ENCODE measurements at regions not wholly inside any gene's neighbourhood (a gene's known extent, or its start where the extent isn't known, plus 50 kb on each side); places are given as distances from the start of the nearest gene placed in this dataset.

GRCh38 chr6:24016857-24017256 lies 109.2 kb upstream of the NRSN1 start:
- Histone ChIP-seq H3K27me3 (ENCODE audit: control insufficient read depth, insufficient read depth, low read length) (no peaks in the 10 kb centered on the region), H3K4me3 (ENCODE audit: low read depth, low read length) (no peak overlapping the region), H3K36me3 (ENCODE audit: control insufficient read depth, insufficient read depth, low read length) (no peaks in the 10 kb centered on the region)
- no peak for TF ChIP-seq CTCF (IDR thresholded peaks at IDR 0.05; ENCODE audit: insufficient read depth, low read length, poor library complexity, severe bottlenecking)
- no peak for DNase-seq (ENCODE audit: low read depth)

GRCh38 chr6:24019393-24019792 lies 106.6 kb upstream of the NRSN1 start:
- no peak for TF ChIP-seq CTCF (IDR thresholded peaks at IDR 0.05; ENCODE audit: insufficient read depth, low read length, poor library complexity, severe bottlenecking)
- no peaks in the 10 kb centered on the region for H3K36me3 ChIP-seq (ENCODE audit: control insufficient read depth, insufficient read depth, low read length)
- no peaks in the 10 kb centered on the region for H3K27me3 ChIP-seq (ENCODE audit: control insufficient read depth, insufficient read depth, low read length)
- no peak for DNase-seq (ENCODE audit: low read depth)
- no peak overlapping the region for H3K4me3 ChIP-seq (ENCODE audit: low read depth, low read length)

GRCh38 chr6:24019830-24020229 lies 106.2 kb upstream of the NRSN1 start:
- H3K36me3 ChIP-seq (ENCODE audit: control insufficient read depth, insufficient read depth, low read length), result no peaks in the 10 kb centered on the region
- H3K27me3 ChIP-seq (ENCODE audit: control insufficient read depth, insufficient read depth, low read length), result no peaks in the 10 kb centered on the region
- no peak overlapping the region for H3K4me3 ChIP-seq (ENCODE audit: low read depth, low read length)
- no peak for DNase-seq (ENCODE audit: low read depth)
- TF ChIP-seq CTCF (IDR thresholded peaks at IDR 0.05; ENCODE audit: insufficient read depth, low read length, poor library complexity, severe bottlenecking), result no peak

GRCh38 chr6:24026050-24026449 lies 100.0 kb upstream of the NRSN1 start:
- no peak for DNase-seq (ENCODE audit: low read depth)
- TF ChIP-seq CTCF (IDR thresholded peaks at IDR 0.05; ENCODE audit: insufficient read depth, low read length, poor library complexity, severe bottlenecking), result no peak
- H3K4me3 ChIP-seq (ENCODE audit: low read depth, low read length), result no peak overlapping the region
- no peaks in the 10 kb centered on the region for H3K27me3 ChIP-seq (ENCODE audit: control insufficient read depth, insufficient read depth, low read length)
- no peaks in the 10 kb centered on the region for H3K36me3 ChIP-seq (ENCODE audit: control insufficient read depth, insufficient read depth, low read length)

- no peak for TF ChIP-seq CTCF (IDR thresholded peaks at IDR 0.05; ENCODE audit: insufficient read depth, low read length, poor library complexity, severe bottlenecking)
- no peak for DNase-seq (ENCODE audit: low read depth)
These were observed 94.5 kb upstream of the NRSN1 start for GRCh38 chr6:24031496-24031895.

GRCh38 chr6:24032896-24033688 lies 92.9 kb upstream of the NRSN1 start:
- H3K36me3 ChIP-seq (ENCODE audit: control insufficient read depth, insufficient read depth, low read length), result no peaks in the 10 kb centered on the region
- H3K4me3 ChIP-seq (ENCODE audit: low read depth, low read length), result no peak overlapping the region
- DNase-seq (ENCODE audit: low read depth), result no peak
- no peak for TF ChIP-seq CTCF (IDR thresholded peaks at IDR 0.05; ENCODE audit: insufficient read depth, low read length, poor library complexity, severe bottlenecking)
- H3K27me3 ChIP-seq (ENCODE audit: control insufficient read depth, insufficient read depth, low read length), result no peaks in the 10 kb centered on the region

More at GRCh38 chr6:24031496-24031895, 94.5 kb upstream of the NRSN1 start:
- H3K36me3 ChIP-seq (ENCODE audit: control insufficient read depth, insufficient read depth, low read length), result no peaks in the 10 kb centered on the region
- no peaks in the 10 kb centered on the region for H3K27me3 ChIP-seq (ENCODE audit: control insufficient read depth, insufficient read depth, low read length)
- no peak overlapping the region for H3K4me3 ChIP-seq (ENCODE audit: low read depth, low read length)

All from kidney epithelial cell (primary cell).